ENCODE measurements at regions not wholly inside any gene's neighbourhood (a gene's known extent, or its start where the extent isn't known, plus 50 kb on each side); places are given as distances from the start of the nearest gene placed in this dataset.

GRCh38 chr10:34037499-34037898 is 703.0 kb upstream of the NRP1 start:
- Histone ChIP-seq H2BK120ac (replicated peaks; ENCODE audit: low read depth, low read length) (no peak overlapping the region), H2AFZ (ENCODE audit: low read length) (no peak overlapping the region), H4K91ac (replicated peaks; ENCODE audit: insufficient read length, low read length) (no peak overlapping the region), H3K23ac (ENCODE audit: insufficient read length) (no peak overlapping the region), H3K9ac (replicated peaks in 1 of 4; ENCODE audit: extremely low read depth in 1 of 4, low read depth in 3 of 4, low read length in 3 of 4) (no peak overlapping the region), H3K9me3 (ENCODE audit: insufficient read depth in 2 of 2, low read depth in 1 of 2, low read length in 1 of 2) (peaks cover 2 to 7% of the 10 kb centered on the region in 2 experiments; a peak in 1 of 4 replicates), H3K4ac (replicated peaks; ENCODE audit: insufficient read length, low read depth, low read length) (no peak overlapping the region), H3K27me3 (replicated peaks in 1 of 4; ENCODE audit: control insufficient read depth in 3 of 4, extremely low read depth in 1 of 4, insufficient read depth in 3 of 4, low read length in 3 of 4) (no peaks in the 10 kb centered on the region), H3K18ac (ENCODE audit: extremely low read depth, low read length) (no peak overlapping the region), H4K8ac (ENCODE audit: extremely low read depth, insufficient read depth, low read length) (no peak overlapping the region), H3K4me1 (replicated peaks in 1 of 4; ENCODE audit: control insufficient read depth in 3 of 4, insufficient read depth in 4 of 4, low read length in 3 of 4) (no peaks in the 10 kb centered on the region), H2AK5ac (ENCODE audit: low read depth, low read length) (no peak overlapping the region), H2BK15ac (ENCODE audit: low read length) (no peak overlapping the region), H4K5ac (ENCODE audit: insufficient read length, low read depth, low read length) (no peak overlapping the region), H2BK12ac (ENCODE audit: low read depth, low read length) (no peak overlapping the region), H2BK5ac (ENCODE audit: low read depth, low read length) (no peak overlapping the region), H2BK20ac (ENCODE audit: low read length) (no peak overlapping the region), H3K56ac (replicated peaks; ENCODE audit: insufficient read length, low read depth, low read length) (no peak overlapping the region), H3K27ac (ENCODE audit: low read depth, low read length) (no peak overlapping the region), H3K79me1 (ENCODE audit: low read depth, low read length) (no peaks in the 10 kb centered on the region), H3K4me3 (ENCODE audit: extremely low read depth in 1 of 4, insufficient read depth in 2 of 4, low read depth in 3 of 4, low read length in 4 of 4) (no peak overlapping the region), H3K79me2 (ENCODE audit: control insufficient read depth in 1 of 2, insufficient read depth in 2 of 2, low read length in 2 of 2) (no peaks in the 10 kb centered on the region), H3K23me2 (ENCODE audit: low read depth, low read length) (no peaks in the 10 kb centered on the region), H3K14ac (ENCODE audit: insufficient read length) (no peak overlapping the region), H3K36me3 (ENCODE audit: control insufficient read depth in 2 of 4, insufficient read depth in 4 of 4, low read length in 3 of 4) (no peaks in the 10 kb centered on the region; a peak in 2 of 8 replicates), H4K20me1 (replicated peaks in 1 of 2; ENCODE audit: control insufficient read depth in 1 of 2, insufficient read depth in 2 of 2, low read length in 2 of 2) (no peaks in the 10 kb centered on the region), H3K4me2 (ENCODE audit: insufficient read depth in 1 of 2, low read depth in 2 of 2, low read length in 2 of 2) (no peak overlapping the region)
- FAIRE-seq (no peak), DNase-seq (ENCODE audit: low read depth in 1 of 2, low spot score in 2 of 2) (no peak)
- ChIA-PET POLR2A (ENCODE audit: partially characterized antibody) (no interaction called here), CTCF (ENCODE audit: partially characterized antibody) (interaction anchor here (1.1 to 2.9 kb wide), 3 partner anchors 12 to 22 kb away, joined by 3 to 13 read pairs (median 11); no protein-coding TSS in a partner anchor)
- WGBS, 2 experiments (ENCODE audit: extremely low coverage in 1 of 2, insufficient coverage in 1 of 2, insufficient read length in 1 of 2, insufficient replicate concordance in 2 of 2, low coverage in 1 of 2, low lambda C conversion rate in 2 of 2, missing lambda C conversion rate in 1 of 2), result 82% methylated on average over 3 of the region's 3 CpGs; no CpG with 5 or more reads in 1 of the 2 experiments
- no peak for TF ChIP-seq POLR2A (IDR thresholded peaks at IDR 0.05; ENCODE audit: control extremely low read depth in 1 of 2, low read depth in 2 of 2, low read length in 2 of 2)
- no peak for TF ChIP-seq YY1 (IDR thresholded peaks at IDR 0.05; ENCODE audit: low read depth, low read length)
- TF ChIP-seq CHD1 (IDR thresholded peaks at IDR 0.05; ENCODE audit: low read depth, low read length), result no peak
- no peak for TF ChIP-seq TBP (IDR thresholded peaks at IDR 0.05; ENCODE audit: low read depth, low read length)
- TF ChIP-seq SRF (IDR thresholded peaks at IDR 0.05; ENCODE audit: low read depth, low read length), result no peak
- TF ChIP-seq SUZ12 (IDR thresholded peaks at IDR 0.05; ENCODE audit: low read length), result no peak
- no peak for TF ChIP-seq BCL11A (IDR thresholded peaks at IDR 0.05; ENCODE audit: low read depth in 2 of 2, low read length in 2 of 2)
- no peak for TF ChIP-seq CBX5 (IDR thresholded peaks at IDR 0.05; ENCODE audit: low read depth, low read length)
- TF ChIP-seq PHF8 (conservative IDR thresholded peaks at IDR 0.05; ENCODE audit: low read depth, low read length), result no peak
- TF ChIP-seq RAD21 (IDR thresholded peaks at IDR 0.05 in 1 of 2, conservative IDR thresholded peaks at IDR 0.05 in 1 of 2; ENCODE audit: low read depth in 2 of 2, low read length in 2 of 2), result no peak
- no peak for TF ChIP-seq ASH2L (IDR thresholded peaks at IDR 0.05; ENCODE audit: low read length)
- TF ChIP-seq ZNF274 (IDR thresholded peaks at IDR 0.05; ENCODE audit: borderline replicate concordance, extremely low read depth, low read length), result no peak
- TF ChIP-seq RFX5 (IDR thresholded peaks at IDR 0.05; ENCODE audit: borderline replicate concordance, low read depth, low read length), result no peak
- no peak for TF ChIP-seq EZH2 (IDR thresholded peaks at IDR 0.05; ENCODE audit: low read depth, low read length, severe bottlenecking)

All from H1 (cell line).